T-helper 2 cell treated with Interferon-gamma antibody and Interleukin-4, amounts not matched to agents 100 ng/mL and 5 ng/mL, for 36 hours (primary cell): ENCODE measurements at regions not wholly inside any gene's neighbourhood (a gene's known extent, or its start where the extent isn't known, plus 50 kb on each side); places are given as distances from the start of the nearest gene placed in this dataset.

ENCODE experiments used
- intact Hi-C: fragments of 100-400 bp; cut with micrococcal nuclease; formaldehyde crosslinking; loops from one replicate; pipeline ENCODE4 v1.15.1; 2023

DNA sequence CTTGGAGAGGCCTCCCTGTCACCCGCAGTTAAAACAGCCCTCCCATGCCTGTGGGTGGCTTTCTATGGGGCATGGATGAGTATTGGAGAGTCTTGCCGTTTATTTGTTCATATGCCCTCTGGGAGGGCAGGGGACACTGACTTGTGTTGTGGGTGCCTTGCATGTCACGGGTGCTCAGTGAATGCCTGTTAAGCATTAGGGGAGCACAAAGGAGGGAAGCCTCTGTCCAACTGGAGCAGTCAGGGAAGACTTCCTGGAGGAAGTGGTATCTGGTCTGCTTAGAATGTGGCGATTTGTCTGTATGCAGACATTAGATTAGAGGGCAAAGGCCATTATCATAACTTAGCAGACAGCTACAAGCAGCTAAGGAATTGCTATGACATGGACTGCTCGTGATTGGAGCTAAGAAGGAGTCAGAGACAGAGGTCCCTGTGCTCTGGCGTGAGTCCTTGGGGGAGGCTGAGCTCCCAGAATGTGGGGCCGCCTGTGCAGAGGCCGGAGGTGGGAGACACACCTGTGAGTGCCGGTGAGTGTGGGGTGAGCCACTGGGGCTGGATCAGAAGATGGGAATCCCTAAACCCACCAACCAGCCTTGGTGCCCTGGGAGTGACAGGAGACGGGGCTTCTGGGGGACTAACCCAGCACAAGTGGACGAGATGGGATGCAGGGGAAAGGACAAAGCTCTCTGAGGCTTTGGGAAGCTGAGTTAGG, 286.1 kb downstream of the SEC14L1 start:
- intact Hi-C loops, result no loop called here

DNA sequence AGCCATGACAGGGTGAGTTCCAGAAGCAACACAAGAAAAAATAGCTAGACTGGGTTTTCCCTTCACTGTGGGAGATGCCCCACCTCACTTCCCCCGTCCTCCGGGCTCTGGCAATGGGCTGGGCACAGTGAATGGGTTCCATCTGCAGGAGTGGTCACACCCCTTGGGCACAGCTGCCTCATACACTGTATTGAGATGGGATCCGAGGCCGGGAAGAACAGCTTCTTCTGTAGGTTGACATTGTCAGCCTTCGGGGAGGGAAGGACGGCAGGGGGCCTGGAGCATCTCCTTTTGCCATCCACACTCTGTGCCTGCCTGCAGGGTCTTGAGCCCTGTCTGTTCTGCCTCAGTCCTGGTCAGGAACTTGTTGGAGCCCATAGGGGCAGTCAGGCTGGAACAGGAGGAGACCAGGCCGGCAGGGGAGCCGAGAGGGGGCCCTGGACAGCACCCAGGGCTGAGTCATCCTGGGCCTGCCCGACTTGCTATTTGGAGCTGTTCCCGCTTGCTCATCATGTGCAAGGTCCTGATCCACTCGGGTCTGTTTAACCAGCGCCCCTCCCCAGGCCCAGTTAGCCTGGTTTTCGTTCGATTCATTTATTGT, 286.7 kb downstream of the SEC14L1 start:
- intact Hi-C loops, result no loop called here

DNA sequence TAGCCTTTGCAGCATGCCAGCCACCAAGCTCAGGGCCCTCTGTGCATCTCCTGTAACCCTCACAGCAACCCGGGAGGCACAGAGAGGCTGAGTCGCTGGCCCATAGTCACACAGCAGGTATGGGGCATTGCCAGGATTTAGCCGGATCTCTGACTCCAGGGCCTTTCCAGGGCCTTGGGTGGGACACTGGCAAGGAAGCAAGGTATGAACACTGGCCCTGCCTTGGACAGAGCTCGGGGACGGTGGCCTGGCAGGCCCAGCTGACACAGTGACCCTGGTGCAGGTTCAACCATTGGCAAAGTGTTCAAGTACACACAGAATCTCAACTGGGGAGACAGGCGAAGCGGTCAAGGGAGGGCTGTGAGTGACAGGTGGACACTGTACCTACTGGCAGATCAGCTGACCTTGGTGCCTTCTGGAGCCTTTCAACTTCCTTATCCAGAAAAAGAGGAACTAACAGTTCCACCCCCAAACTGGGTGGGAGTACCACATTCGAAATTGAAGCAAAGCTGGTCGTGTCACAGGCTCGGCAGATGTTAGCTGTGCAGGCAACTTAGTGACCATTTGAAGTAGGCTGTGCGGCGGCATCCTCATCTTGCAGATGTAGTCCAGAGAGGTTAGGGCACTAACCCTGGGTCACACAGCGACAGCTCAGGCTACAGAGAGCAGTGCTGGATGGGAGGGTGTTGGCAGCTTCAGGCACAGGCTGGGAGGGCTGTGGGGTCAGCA, 287.4 kb downstream of the SEC14L1 start:
- intact Hi-C loops, result no loop called here

DNA sequence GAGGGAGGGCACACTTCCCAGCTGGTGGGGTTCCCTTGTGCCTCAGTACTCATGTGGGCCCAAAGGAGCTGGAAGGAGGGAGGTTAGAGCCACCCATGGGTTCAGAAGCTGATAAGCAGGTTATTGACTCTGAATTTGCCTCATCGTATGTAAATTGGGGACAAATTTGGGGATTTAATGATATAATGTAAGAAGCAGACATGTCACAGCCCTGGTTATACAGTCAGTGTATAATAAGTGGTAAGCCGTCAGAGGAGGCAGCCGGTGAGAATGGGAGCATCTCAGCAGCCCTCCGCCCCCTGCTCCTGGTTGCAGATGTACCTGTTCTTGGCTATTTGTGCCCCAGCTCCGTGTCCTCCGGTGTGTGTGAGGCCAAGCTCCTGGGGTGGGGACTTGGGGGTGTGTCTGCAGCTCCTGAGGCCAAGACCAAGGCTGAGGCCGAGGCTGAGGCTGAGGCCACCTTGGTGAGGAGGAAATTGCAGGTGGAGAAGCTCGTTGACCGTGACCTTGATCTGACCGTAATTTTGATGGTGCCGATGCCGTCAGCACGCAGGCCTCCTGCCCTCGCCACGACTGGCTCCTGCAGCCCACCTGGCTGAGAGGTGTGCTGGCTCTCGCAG, 288.1 kb downstream of the SEC14L1 start:
- intact Hi-C loops, result no loop called here

DNA sequence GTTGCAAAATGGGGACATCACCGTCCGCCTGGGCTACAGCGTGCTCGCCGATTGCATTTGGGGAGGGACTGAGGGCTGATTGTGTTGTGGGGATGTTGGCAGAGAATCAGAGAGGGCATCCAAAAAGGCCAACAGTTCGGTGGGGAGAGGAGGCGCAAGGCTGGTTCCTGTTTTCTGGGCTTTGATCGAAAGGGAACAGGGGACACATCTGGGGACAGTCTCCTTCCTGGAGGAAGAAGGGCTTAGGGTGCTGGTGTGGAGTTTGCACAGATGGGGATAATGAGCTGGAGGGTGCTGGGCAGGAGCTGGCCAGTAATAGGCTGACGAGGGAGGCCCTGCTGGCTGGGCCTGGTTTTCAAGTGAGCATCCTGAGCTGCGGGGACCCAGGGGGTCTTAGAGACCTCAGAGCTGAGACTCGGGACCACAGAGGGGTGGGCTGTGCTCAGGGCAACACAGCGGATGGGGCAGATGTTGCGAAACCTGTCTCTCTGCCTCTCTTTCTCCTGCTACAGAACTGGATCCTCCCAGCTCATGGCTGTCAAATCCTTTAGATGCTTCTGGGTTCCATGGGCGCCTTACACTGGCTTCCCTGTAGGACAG, 288.7 kb downstream of the SEC14L1 start:
- intact Hi-C loops, result no loop called here

DNA sequence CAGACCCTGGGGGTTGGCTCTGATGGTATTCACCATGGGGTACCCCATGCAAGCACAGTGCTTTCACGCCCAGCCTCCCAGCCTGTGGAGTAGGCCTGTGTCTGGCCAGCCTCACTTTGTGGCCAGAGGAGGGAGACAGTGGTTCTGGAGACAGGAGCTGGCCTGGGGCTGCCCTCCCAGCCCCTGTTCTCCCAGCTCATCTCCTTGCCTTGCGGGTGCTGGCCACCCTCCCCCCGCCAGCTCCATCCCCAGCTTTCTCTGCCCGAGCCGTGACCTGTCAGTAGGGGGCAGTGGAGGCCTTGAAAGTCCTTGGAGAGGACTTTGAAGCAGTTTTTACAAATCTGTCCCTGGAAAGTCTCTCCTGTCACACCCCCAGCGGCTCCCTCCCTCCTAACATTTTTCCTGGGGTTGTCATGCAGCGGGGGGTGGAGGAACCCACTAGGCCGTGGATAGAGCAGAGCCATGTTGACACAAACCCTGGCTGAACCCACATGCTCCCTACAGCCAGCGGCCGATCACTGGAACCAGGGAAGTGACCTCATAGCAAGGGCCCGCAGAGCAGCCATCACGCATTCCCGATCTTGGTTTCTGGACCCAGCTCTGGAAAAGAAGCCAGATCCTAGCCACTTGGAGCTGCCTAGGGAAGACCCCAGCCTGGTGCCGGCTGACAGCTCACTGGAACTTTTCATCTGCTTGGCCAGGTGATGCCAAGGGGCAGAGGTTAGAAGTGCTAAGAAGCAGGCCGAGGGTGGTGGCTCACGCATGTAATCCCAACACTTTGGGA, 289.4 kb downstream of the SEC14L1 start:
- intact Hi-C loops, result loop anchor here (1.0 to 5.0 kb wide), 2 partner anchors 42 to 65 kb away; no protein-coding TSS in a partner anchor

DNA sequence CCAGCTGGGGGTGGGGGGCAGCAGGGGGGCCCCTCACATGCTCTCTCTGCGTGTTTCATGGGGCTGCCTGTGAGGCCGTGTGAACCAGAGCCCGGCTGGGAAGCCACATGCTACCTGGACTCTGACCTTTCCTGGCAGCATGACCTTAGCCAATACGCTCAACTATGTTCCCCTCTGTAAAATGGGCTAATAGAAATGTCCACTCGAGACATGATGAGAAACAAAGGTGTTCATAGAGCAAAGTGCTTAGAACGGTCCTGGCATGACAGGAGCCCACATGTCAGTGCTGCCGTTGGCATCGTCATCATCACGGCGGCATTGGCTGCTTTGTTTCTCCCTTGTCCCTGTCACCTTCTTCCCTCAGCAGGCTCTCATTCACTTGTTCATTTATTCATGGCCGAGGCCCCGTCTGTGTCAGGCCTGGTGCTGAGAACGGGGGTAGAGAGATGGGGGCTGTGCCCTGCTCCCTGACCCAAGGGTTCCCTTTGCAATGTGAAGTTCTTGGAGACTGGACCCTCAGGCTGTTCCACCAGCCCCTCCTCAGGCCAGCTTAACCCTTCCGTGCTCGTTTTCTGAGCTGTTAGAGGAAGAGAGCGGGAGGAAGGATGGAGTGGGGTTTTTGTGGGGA, 291.4 kb downstream of the SEC14L1 start:
- intact Hi-C loops, result loop anchor here (5.0 kb wide), 1 partner anchor 40 kb away; no protein-coding TSS in a partner anchor

DNA sequence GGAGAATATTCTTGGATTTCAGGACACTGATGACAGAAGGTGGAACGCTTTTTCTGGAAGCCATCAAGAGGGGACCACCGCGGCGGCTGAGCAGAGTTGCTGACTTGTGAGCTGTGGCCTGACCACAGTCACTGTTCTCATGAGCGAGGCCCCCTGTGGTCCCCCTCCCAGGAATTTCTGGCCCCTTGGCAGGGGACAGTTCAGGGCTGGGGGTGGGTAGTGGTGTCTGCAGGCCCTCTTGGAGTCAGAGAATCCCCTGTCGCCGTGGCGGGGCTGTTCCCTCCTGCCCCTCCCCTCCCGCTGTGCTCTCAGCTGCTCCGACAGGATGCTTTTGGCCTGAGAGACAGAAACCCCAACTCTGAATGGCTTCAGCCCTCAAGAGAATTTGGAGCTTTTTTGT, 292.0 kb downstream of the SEC14L1 start:
- intact Hi-C loops, result loop anchor here (5.0 kb wide), 1 partner anchor 40 kb away; no protein-coding TSS in a partner anchor

DNA sequence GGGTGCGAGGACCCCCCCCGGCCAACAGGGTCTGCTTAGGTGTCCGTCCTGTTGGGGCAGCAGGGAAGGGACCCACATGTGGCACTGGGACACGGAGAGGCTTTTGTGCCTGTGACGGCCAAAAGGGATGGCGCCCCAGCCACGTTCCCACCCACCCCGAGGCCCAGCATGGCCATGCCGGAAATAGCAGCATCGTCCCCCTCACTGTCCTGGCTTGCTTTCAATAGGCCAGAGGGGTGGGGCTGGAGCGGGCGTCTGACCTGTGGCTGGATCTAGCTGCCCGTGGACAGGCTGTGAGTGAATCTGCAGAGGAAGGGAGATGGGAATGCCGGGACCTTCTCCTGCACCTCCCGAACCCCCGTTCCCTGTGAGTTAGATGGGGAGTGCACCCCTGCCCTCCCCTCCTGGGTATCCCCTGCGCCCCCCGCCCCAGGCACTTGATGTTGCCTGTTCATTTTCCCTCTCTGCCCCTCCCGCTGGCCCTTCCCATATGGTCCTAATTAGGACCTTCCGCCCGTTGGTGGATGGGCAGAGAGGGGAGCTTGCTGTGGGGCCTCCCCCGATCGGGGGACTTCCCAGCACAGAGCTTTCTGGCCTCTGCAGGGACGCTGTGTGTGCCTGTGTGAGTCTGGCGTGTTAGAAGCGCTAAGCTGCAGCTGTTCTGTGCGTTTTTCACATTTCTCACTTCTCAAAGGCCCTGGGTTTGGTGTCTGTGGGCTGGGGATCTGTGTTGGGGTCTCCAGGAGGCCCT, 292.8 kb downstream of the SEC14L1 start:
- intact Hi-C loops, result loop anchor here (5.0 kb wide), 1 partner anchor 39 kb away; no protein-coding TSS in a partner anchor

DNA sequence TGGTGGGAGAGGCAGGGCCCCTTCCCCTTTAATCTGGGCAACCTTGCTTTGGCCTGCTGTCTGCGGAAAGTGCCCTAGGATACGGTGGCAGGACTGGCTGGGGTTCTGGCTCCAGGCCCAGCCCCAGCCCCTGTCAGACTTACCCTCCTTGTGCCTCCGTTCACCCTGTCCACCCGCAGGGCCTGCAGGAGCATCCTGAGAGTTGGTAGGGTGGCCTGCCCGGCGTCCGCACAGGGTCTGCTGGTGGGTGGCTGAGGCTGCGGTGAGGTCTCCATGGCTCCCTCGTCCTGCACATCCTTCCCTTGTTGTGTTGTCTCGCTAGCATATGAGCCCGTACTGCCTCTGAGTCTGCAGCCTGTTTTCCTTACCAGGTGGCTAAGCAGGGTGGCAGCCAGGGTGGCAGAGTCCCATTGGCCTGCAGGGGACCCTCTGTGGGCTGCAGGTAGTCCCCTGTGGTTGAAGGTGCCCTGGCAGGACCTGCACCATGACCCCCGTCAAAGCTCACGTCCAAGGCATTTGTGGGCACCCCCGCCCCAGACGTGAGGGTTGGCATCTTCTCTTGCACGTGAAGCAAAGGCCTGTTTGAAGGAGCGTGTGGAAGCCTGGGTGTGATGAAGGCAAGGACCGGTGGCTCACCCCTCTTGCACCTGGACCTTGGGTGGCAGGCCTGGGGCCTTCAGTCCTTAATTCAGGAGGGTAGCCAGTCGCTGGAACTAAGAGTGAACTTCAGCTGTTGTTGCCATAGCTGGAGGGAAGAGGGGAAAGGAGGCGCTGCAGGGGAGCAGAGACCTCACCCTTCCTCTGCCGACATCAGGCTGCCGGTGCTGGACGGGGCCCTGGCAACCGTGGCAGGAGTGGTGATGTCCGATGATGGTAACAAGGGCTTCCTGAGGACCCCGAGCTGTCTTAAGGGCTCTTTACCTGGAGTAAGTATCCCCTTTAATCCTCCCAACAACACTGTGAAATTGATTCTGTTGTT, 293.7 kb downstream of the SEC14L1 start:
- intact Hi-C loops, result loop anchor here (5.0 kb wide), 1 partner anchor 38 kb away; no protein-coding TSS in a partner anchor

DNA sequence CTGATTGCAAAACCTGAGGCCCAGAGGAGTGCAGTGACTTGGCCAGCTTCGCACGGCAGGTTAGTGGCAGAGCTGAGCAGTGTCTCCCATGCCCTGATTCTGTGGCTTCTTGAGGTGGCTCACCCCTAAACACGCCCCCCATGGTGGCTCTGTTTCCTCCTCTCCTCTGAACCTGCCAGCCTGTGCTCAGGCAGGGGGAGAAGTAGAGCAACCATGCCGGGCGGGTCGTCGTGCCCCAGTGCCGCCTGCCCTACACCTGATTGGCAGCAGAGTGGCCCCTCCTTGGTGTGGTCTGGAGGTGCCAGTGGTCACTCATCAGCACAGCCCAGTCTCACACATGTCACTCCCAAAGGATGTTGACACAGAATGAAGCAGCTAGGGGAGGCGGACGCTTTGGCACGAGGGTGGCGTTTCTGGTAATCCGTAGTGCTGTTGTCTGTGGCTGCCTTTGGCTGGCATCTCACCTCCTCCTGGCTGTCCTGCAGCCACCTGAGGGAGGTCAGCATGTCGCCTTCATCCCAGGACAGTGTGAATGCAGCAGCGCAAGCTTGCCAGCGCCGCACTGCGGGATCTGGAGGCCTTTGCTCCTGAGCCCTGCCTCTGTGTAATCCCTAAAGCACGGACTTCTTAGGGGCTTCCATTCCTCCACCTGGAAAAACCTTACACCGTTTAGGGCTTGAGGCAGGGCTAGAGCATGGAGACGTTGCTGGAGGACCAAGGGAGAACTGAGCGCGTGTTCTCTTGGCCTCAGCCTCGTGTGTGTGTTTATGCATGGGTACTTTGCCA, 294.7 kb downstream of the SEC14L1 start:
- intact Hi-C loops, result no loop called here

DNA sequence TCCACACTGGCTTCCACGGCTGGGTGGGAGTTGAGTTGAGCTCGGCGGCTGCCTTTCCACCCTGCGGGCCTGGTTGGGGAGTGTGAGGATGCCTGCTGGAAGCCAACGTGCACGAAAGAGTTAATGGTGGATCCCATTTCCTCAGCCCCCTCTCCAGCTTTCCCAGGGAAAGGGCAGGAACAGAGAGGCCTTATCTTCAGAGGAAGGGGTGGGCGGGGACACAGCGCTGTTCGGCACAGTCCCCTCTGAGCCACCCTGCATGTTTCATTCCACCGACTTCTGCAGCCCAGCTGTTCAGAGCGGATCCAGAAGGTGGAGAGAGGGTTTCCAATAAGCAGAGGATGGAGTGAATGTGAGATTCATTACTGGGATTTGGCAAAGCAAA, 295.3 kb downstream of the SEC14L1 start:
- intact Hi-C loops, result no loop called here

DNA sequence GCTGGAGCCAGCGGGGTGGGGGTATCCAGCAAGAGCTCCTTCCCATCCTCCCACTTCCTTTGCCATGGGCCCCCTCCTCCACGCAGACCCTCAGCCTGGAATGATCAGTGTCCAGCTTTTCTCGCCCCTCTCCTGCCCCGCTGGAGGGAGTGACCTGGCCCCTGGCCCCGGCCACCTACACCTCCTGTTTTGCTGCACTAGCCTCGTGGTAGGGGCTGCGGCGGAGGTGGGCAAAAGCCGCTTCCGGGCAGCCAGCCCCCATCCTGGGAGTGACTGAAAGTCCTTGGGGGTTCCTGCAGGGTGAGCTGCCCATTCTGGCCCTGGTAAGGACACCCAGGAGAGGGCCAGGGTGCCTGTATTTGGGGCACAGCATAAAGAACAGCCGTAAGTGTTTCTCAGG, 295.7 kb downstream of the SEC14L1 start:
- intact Hi-C loops, result no loop called here

DNA sequence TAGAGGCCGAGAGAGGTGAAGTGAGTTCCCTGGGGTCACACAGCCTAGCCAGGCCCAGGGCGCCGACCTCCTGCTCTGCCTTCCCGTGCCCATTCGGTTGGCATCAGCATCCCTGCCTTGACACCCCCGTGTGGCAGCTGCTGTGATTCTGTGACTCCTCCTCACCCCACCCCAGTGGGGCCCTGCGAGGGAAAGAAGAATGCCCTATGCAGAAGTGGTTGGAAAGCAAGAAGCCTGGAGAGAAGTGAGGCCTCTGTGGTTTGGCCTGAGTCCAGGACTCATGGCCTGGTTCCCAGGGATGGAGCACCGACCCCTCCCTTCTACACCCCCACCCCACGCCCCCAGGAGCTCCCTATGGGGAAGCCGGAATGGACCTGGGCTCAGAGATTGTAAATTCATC, 296.2 kb downstream of the SEC14L1 start:
- intact Hi-C loops, result no loop called here

DNA sequence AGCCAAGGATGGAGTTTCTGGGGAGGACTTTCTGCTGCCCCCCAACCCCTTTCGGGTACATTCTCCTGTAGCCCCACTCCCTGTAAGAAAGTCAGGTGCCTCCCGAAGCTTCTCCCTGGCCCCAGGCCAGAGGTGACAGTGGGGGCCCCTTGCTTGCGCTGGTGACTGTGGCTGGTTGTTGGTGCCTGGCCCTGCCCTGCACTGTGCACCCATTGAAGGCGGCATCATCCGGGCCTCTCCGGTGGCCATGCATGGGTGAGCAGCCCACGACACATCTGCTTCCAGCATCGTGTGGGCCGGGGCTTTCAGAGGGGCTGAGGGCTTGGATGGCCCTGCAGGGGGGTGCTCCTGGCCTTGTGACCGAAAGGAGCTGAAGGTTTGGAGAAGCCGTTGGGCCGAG, 297.0 kb downstream of the SEC14L1 start:
- intact Hi-C loops, result no loop called here

DNA sequence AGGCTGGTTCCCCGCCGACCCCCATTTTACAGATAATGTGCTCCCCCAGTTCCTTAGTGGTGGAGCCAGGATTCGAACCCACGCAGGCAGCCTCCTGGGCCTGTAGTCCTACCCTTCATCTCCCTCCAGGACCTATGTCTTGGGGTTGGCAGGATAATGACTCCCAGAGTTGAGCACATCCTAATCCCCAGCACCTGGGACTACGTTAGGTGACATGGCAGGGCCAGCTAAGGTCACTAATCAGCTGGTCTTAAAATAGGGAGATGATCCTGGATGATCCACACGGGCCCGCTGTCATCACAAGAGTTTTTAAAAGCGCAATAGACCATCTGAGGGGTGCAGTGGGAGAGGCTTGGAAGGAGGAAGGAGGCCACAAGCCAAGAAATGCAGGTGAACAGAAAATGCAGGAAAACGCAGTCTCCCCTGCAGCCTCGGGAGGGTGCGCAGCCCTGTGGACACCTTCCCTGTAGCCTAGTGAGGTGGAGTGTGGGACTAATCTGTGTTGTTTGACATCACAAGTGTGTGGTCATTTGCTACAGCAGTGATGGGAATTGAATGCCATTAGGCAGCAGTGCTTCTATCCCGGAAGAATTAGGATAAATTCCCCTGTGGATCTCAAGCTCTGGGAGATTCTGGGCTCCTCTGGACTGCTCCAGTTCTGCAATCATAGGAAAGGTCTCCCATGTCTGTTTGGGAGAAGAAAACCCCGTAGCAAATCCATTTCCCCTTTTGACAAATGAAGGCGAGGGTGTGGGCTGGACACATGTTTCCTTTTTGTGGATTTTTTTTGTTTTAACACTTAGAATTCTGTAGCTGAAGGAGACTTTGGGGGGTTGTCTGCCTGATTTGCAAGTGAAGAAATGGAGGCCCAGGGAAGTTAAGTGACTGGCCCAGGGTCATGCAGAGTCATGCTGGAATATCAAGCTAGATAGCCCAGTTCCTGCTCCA, 297.7 kb downstream of the SEC14L1 start:
- intact Hi-C loops, result no loop called here
